Testis (tissue), 2 donors: ENCODE measurements at regions not wholly inside any gene's neighbourhood (a gene's known extent, or its start where the extent isn't known, plus 50 kb on each side); places are given as distances from the start of the nearest gene placed in this dataset.

Experiments used
- POLR2A ChIP-seq: fragments of 450-650 bp; IDR thresholded peaks from one replicate; pipeline ENCODE4 v1.6.1; 2017; ENCODE audit warnings: antibody characterized with exemption, mild to moderate bottlenecking, moderate library complexity
- TF ChIP-seq, protein P1 (sequence below), 3 experiments: fragments of 450-650 bp in 2 of 3; fragments of 200-600 bp in 1 of 3; sonication (generic) in 1 of 3; IDR thresholded peaks; one replicate each; pipeline ENCODE4 v1.5.1; 2016 to 2019; ENCODE audit warnings: antibody characterized with exemption in 3 of 3, mild to moderate bottlenecking in 2 of 3, moderate library complexity in 1 of 3

DNA sequence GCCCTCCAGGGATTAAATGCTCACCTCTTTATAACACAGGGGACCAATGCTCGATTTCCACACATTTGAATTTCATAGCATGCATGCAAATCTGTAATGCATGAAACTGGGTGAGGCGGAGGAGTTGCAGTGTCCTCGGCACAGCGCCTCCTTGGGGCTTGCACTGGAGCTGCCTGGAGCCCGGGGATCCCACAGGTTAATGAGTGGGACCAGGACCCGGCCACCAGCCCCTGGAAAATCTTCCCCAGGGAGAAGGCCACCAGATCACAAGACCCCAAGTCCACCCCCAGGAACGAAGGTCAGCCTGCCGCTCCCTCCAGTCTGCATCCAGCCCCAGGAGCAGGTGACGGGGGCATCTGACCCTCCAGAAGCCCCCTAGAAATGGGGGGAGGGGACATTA lies 119.1 kb downstream of the MN1 start:
- TF ChIP-seq, protein P1, sequence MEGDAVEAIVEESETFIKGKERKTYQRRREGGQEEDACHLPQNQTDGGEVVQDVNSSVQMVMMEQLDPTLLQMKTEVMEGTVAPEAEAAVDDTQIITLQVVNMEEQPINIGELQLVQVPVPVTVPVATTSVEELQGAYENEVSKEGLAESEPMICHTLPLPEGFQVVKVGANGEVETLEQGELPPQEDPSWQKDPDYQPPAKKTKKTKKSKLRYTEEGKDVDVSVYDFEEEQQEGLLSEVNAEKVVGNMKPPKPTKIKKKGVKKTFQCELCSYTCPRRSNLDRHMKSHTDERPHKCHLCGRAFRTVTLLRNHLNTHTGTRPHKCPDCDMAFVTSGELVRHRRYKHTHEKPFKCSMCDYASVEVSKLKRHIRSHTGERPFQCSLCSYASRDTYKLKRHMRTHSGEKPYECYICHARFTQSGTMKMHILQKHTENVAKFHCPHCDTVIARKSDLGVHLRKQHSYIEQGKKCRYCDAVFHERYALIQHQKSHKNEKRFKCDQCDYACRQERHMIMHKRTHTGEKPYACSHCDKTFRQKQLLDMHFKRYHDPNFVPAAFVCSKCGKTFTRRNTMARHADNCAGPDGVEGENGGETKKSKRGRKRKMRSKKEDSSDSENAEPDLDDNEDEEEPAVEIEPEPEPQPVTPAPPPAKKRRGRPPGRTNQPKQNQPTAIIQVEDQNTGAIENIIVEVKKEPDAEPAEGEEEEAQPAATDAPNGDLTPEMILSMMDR (IDR thresholded peaks at IDR 0.05) = no peak
- TF ChIP-seq POLR2A = no peak
